ENCODE measurements at regions not wholly inside any gene's neighbourhood (a gene's known extent, or its start where the extent isn't known, plus 50 kb on each side); places are given as distances from the start of the nearest gene placed in this dataset.

- CTCF ChIA-PET, result no interaction called here
- Histone ChIP-seq H3K79me1 (ENCODE audit: low read depth in 1 of 2, low read length in 2 of 2) (no peaks in the 10 kb centered on the region), H3K9me3 (ENCODE audit: control insufficient read depth, insufficient read depth, low read length) (no peaks in the 10 kb centered on the region), H3K27ac (ENCODE audit: insufficient read depth, low read length) (no peak overlapping the region), H2AK5ac (ENCODE audit: low read depth, low read length) (no peak overlapping the region), H2AK9ac (replicated peaks; ENCODE audit: low read depth, low read length, poor library complexity) (no peak overlapping the region), H2BK120ac (ENCODE audit: low read depth, low read length) (no peak overlapping the region), H3K18ac (ENCODE audit: low read depth, low read length) (no peak overlapping the region), H4K5ac (ENCODE audit: low read depth, low read length) (no peak overlapping the region), H3K9me1 (ENCODE audit: insufficient read depth, low read length) (no peaks in the 10 kb centered on the region), H2BK15ac (ENCODE audit: low read depth, low read length) (no peak overlapping the region), H4K91ac (ENCODE audit: insufficient read depth, low read depth, low read length) (no peak overlapping the region), H4K8ac (ENCODE audit: low read depth in 2 of 2, low read length in 2 of 2) (no peak overlapping the region), H3K23ac (ENCODE audit: low read depth, low read length) (no peak overlapping the region), H3K4me3 (ENCODE audit: insufficient read depth, low read depth, low read length) (no peak overlapping the region), H2AFZ (replicated peaks; ENCODE audit: low read length, poor library complexity) (no peak overlapping the region), H3K4me2 (ENCODE audit: low read depth, low read length) (no peak overlapping the region), H3K27me3 (ENCODE audit: control insufficient read depth, insufficient read depth, low read length) (no peaks in the 10 kb centered on the region), H4K20me1 (ENCODE audit: insufficient read depth, low read length) (no peaks in the 10 kb centered on the region), H3K9ac (ENCODE audit: low read depth, low read length) (no peak overlapping the region), H3K4ac (ENCODE audit: low read depth, low read length) (no peak overlapping the region), H3K4me1 (ENCODE audit: control insufficient read depth, insufficient read depth, low read length) (no peaks in the 10 kb centered on the region), H3K56ac (ENCODE audit: extremely low read depth, insufficient read depth, low read length) (no peak overlapping the region), H2BK20ac (ENCODE audit: low read depth, low read length) (no peak overlapping the region), H3K36me3 (ENCODE audit: control insufficient read depth, insufficient read depth, low read length) (no peaks in the 10 kb centered on the region), H2BK5ac (ENCODE audit: low read depth, low read length, poor library complexity, severe bottlenecking) (no peak overlapping the region), H3K14ac (replicated peaks; ENCODE audit: low read depth, low read length) (no peak overlapping the region)
- ATAC-seq (ENCODE audit: low read depth) (no peak), DNase-seq (no peak)
- in situ Hi-C loops (cut with MboI; ENCODE audit: low sequenced_read_pairs), result no loop called here
- dilution Hi-C loops (cut with HindIII; ENCODE audit: low sequenced_read_pairs, unreplicated experiment), result no loop called here
- no CpG with 5 or more reads among the region's 3 CpGs for WGBS, 2 experiments (ENCODE audit: extremely low coverage in 2 of 2, insufficient read length in 1 of 2)
- intact Hi-C loops (cut with micrococcal nuclease), result no loop called here
- POLR2A ChIA-PET (ENCODE audit: unreplicated experiment), result no interaction called here
- TF ChIP-seq FOS (IDR thresholded peaks at IDR 0.05; ENCODE audit: low read depth, low read length) (no peak), SMC3 (IDR thresholded peaks at IDR 0.05; ENCODE audit: low read depth, low read length) (no peak), CEBPB (IDR thresholded peaks at IDR 0.05; ENCODE audit: low read depth, low read length) (no peak), BHLHE40 (IDR thresholded peaks at IDR 0.05; ENCODE audit: low read depth, low read length) (no peak), USF2 (IDR thresholded peaks at IDR 0.05; ENCODE audit: low read depth, low read length) (no peak), RAD21 (IDR thresholded peaks at IDR 0.05; ENCODE audit: low read length) (no peak)
- no TSS peak for BruUV-seq (replicated peaks)
Measured at GRCh38 chr11:82586581-82586980, 147.1 kb downstream of the FAM181B start.
